ENCODE measurements at regions not wholly inside any gene's neighbourhood (a gene's known extent, or its start where the extent isn't known, plus 50 kb on each side); places are given as distances from the start of the nearest gene placed in this dataset.

GRCh38 chr1:29639156-29639736 is 402.9 kb downstream of the PTPRU start:
- DNase-seq (ENCODE audit: low read depth in 2 of 2), result no peak

DNA sequence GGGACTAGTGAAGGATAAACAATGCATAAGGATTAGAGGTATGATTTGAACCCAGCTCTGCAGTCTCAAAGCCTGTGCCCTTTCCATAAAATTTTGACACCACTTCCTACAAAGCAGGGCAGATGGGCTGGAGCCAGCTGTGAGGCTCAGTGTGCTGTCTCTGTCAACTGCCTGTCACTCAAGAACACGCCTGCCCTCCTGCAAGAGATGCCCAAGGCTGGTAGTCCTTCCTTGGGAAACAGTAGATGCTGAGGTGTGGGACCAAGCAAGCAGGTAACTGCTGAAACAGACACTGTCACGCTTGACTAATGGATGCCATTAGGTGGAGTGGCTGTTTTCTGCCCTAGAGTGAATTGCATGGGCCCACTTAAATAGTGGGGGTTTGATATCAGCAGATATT is 402.0 kb downstream of the PTPRU start:
- no peak for DNase-seq (ENCODE audit: low read depth in 2 of 2)

GRCh38 chr1:29636936-29637335 is 400.6 kb downstream of the PTPRU start:
- no peak for DNase-seq (ENCODE audit: low read depth in 2 of 2)

GRCh38 chr1:29635501-29636263 is 399.4 kb downstream of the PTPRU start:
- no peak for DNase-seq (ENCODE audit: low read depth in 2 of 2)

GRCh38 chr1:29634746-29635335 is 398.5 kb downstream of the PTPRU start:
- DNase-seq (ENCODE audit: low read depth in 2 of 2), result no peak

DNA sequence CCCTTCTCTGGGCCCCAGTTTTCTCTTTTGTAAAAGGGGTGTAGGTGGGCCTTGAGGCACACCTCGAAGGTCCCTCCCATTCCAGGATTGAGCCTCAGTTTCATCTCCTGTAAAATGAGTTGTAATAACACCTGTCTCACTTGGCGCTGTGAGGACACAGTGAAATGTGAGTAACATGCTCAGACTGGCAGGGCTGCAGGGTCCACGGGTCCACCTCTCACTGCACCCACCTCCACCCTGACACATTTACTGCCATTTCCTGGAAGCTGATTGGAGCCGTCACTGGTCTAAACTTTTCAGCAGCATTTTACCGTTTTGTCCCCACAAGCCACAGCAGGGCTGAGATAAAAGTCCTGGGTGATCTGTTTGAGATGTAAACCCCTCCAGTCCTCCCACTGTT is 398.0 kb downstream of the PTPRU start:
- DNase-seq (ENCODE audit: low read depth in 2 of 2), result no peak

DNA sequence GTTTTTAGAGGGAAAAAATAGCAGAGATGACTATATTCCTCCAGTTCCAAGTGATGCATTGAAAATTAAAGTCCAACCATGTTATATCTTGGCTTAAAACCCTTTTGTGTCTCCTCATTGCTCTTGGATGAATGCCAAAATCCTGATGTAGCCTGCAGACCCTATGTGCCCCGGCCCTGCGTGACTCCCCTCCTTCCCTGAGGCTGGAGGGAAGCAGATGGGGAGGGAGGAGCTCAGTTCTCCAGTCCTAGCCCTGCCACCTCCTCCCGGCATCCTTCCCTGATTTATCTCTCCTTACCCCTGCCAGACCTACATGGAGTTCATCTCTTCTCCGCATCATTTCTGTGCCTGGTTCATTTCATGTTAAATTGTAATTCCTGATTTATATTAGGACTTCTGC is 397.4 kb downstream of the PTPRU start:
- DNase-seq (ENCODE audit: low read depth in 2 of 2), result peak in 1 of 2 donors; percentile 6

DNA sequence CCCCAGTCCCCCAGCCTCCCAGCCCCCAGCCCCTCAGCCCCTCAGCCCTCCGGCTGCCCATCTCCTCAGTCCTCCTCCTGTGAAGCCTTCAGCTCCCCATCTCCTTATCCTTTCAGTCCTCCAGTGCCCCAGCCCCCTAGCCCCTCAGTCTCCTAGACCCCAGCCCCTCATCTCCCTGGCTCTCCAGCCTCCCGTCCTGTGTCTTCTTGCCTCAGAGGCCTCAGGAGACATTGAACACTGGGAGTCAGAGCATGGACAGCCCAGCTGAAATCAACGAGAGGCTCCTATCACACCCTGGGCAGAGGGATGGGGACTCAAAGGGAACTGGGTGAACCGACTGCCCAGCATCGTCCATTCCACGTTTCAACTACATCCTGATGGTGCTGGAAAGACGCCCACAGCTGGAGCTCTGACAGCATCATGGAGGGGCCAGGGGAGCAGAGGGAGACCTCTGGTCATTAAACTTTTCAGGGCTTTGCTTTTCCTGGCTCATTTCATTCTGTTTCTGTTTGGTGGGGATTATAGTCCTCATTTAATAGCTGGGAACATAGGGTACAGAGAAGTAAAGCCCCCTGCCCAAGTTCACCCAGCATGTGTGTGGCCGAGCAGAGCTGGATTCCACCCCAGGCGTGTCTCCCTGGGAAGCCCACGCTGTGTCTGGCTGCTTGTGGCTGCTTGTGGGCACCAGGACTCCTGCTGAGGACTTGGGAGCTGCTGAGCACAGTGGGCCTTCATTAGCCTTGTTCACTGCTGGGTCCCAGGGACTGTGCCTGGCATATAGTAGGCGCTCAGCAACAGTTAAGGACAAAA is 396.7 kb downstream of the PTPRU start:
- DNase-seq (ENCODE audit: low read depth in 2 of 2), result no peak

DNA sequence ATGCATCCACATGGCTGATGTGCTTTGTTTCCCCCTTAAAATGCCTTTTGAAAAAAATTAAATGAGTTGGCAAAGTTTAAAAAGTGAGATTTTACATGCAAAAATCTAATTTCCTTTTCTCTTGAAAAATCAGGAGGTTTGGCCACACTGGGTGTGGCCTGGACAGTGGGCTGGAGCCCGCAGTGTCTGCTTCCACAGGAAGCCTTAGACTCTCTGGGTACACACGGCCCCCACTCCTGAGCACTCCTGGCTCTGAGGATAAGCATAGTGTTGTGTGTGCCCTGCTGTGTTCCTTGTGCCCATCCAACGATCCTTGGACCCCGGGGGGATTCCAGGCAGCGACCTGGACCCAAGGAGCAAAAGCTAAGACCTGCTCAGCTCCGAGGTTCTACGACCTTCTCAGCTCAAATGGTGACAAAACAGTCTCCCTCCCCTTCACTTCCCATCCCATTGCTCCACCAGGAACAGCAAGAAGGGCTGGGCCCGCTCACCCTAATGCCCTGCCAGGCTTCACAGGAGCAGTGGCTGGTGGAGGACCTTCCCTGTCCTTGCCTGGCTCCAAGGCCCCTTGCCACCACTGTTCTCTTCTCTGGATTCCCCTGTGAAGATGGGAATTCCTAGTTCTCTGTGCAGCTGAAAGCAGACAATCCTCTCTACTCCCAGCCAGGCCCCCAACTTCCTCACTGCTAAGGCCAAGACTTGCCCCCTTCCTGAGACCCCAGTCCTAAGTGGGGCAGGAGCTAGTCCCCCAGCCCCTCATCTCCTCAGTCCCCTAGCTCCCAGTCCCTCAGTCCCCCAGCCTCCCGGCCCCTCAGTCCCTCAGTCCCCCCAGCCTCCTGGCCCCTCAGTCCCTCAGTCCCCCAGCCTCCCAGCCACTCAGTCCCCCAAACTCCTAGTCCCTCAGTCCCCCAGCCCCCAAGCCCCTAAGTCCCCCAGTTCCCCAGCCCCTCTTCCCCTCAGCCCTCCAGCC is 395.8 kb downstream of the PTPRU start:
- DNase-seq (ENCODE audit: low read depth in 2 of 2), result no peak

DNA sequence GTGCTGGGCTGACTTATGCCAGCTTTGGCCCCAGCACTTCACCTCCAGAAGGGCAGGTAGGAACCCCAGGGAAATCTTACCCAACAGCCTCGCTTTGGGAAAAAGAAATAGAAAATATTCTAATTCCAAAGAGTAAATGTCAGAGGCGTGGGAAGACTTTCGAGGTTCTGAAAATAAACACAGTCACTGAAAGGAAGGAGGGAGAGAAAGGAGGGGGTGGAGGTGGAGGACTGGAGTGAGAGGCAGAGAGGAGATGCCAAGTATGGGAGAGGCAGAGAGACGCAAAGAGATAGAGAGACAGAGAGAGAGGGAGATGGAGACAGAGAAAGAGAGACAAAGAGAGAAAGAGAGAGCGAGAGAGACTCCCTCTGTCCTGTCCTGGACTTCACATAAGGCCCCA is 395.0 kb downstream of the PTPRU start:
- DNase-seq (ENCODE audit: low read depth in 2 of 2), result no peak

DNA sequence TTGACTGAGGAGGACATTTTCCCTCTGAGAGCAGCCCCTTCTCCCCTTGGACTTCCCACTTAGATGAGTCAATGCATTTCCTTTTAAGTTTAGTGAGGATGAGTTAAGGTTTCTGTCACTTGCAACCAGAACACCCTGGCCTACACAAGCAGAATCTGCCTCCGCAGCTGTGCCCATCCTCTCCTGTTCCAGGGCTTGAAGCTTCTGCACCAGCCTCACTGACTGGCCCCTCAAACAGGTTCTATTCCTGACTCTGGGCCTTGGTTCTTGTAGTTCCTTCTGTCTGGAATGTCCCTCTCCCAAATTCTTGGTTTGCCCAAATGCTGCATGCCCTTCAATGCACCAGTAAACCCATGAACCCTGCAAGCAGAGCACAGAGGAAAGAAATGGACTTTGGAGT is 394.4 kb downstream of the PTPRU start:
- no peak for DNase-seq (ENCODE audit: low read depth in 2 of 2)

DNA sequence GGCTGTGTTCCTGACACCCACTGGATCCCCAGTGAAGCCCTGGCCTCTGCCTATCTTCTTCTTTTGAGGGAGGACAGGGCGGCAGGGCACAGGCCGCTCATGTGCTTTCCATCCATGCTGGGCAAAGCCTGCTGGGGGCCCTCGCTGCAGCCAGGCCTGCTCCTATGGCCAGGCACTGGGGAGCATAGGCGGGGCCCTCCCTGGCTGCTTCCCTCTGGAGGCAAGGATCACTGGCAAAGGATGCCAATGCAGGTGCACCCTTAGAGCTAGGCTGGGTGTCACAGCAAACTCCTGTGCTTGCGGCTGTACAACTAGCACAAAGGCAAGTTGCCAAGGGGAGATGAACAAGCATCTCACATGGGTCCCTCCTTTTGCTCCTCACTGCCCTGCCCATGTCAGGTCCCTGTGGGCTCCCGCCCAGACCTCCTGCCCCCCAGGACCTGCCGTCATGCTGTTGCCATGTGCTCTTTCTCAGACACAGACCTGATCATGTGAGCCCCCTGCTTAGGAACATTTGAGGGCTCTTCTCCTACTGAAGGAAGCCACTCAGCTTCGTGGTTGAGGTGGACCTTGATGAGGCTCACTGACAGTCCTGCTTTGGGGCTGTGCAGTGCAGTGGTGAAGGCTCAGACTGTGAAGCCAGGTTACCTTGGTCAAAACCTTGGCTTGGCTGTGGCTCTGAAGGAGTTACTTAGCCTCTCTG is 393.6 kb downstream of the PTPRU start:
- no peak for DNase-seq (ENCODE audit: low read depth in 2 of 2)

GRCh38 chr1:29629401-29629800 is 393.1 kb downstream of the PTPRU start:
- no peak for DNase-seq (ENCODE audit: low read depth in 2 of 2)

DNA sequence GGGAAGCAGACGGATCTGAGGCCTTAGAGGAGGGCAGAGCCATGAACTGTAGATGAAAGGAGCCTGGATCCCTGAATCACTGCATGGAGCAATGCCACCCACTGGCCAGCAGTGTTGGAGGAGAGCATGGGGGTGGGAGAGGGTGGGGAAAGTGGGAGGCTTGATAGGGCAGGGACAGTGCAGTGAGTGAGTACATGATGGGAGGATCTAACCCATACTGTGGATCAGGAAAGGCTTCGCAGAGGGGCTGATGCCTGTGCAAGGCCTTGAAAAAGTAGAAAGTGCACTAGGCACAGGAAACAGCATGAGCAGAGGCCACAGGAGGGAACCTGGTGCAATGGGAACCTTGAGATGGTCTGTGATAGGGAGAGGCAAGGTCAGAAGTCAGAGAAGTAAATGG is 391.9 kb downstream of the PTPRU start:
- no peak for DNase-seq (ENCODE audit: low read depth in 2 of 2)

DNA sequence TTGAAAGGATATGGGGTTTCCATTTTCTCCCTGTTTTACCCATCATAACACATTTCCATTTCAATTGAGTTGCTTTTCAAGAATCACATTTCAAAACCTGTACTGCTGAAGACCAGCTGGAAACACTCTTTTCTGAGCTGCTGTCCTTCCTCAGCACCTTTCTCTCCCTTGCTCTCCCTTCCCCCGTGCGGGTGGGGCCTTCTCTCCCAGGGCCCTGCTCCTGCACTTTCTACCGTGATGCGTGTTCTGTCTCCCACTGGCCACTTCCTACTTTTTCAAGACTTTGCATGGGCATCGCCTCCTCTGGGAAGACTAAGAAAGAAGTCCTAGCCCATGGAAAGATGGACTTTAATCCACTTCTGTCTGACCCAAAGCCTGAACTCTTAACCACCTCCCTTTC is 390.4 kb downstream of the PTPRU start:
- no peak for DNase-seq (ENCODE audit: low read depth in 2 of 2)

DNA sequence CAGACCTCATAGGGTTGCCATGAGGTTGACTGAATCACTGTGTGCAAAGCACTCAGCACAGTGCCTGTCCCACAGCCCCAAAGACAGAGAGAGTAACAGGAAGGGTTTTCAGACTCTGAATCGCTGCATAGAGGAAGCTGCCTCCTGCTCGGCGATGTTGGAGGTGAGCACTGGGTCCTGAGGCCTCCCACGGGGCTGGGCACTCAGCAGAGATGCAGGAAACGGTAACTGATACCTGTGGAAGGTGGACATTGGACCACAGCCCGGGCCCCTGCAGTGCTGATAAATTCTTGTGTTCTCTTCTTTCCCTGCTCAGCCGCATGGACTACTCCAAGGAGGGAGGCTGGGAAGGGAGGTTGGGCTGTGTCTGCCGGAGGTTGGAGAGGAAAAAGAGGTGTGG is 389.7 kb downstream of the PTPRU start:
- no peak for DNase-seq (ENCODE audit: low read depth in 2 of 2)

DNA sequence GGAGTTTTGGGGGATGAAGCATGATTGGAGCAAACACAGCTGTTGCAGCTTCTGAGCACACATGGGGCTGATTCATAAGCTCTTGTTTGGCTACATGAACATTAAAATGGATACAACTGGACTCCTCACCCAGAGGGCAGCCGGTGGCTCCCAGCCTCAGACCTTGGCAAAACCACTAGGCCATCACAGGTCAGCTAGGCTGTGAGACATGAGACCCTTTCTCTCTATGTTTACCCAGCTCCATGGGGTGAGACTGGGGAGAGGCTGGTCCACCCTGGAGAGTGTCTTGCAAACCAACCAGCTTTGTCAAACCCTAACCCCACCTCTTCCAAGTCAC is 388.7 kb downstream of the PTPRU start:
- DNase-seq (ENCODE audit: low read depth in 2 of 2), result no peak

DNA sequence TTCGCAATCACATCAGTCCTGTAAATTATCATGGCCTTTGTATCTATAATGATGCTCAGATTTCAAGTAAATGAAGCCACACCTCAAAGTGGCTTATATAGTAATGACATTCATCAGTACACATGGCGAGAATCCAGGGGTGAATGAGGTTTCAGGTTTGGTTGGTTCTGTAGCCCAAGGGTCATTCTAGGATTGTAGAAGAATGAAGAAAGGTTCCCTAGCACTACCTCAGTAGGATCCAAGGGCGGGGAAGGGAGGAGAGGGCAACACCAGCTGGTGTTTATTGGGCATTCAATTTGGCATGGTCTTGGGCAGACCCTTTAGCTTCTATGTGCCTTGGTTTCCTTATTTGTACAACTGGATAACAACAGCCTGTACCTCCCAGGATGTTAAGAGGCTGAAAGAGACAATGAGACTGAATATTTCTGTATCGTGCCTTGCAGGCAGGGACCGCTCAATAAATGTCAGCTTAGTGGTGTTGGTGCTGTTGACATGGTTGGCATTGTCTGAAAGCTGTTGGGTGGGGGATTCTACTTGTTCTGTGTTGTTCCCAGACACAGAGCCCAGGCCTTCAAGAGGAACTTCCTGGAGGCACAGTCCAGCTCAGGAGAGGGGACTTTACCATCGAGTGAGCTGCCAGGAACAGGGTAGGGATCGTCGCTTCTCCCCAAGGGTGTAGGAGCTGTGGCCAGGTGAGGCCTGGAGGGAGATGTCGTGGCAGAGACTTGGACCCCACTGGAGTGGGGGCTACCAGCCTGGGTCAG is 388.2 kb downstream of the PTPRU start:
- DNase-seq (ENCODE audit: low read depth in 2 of 2), result no peak

- no peak for DNase-seq (ENCODE audit: low read depth in 2 of 2)
Measured at GRCh38 chr1:29623501-29623900, 387.2 kb downstream of the PTPRU start.

Data from lung microvascular endothelial cell (primary cell).